ENCODE measurements at regions not wholly inside any gene's neighbourhood (a gene's known extent, or its start where the extent isn't known, plus 50 kb on each side); places are given as distances from the start of the nearest gene placed in this dataset.

GRCh38 chr12:104816845-104817503, 141.1 kb downstream of the SLC41A2 start:
- no peak for TF ChIP-seq EZH2 (IDR thresholded peaks at IDR 0.05; ENCODE audit: borderline replicate concordance, low read length)
- no peak for TF ChIP-seq CTCF (conservative IDR thresholded peaks at IDR 0.05 in 1 of 2, IDR thresholded peaks at IDR 0.05 in 1 of 2; ENCODE audit: extremely low read depth in 1 of 2, insufficient read depth in 1 of 2, low read depth in 1 of 2, low read length in 2 of 2)

Measured in mammary epithelial cell (primary cell).